HEK293 (cell line): ENCODE measurements at regions not wholly inside any gene's neighbourhood (a gene's known extent, or its start where the extent isn't known, plus 50 kb on each side); places are given as distances from the start of the nearest gene placed in this dataset.

Source experiments
- CTCF ChIP-seq: fragments of 450-650 bp; formaldehyde crosslinking; IDR thresholded peaks from 2 replicates; pipeline ENCODE4 v1.5.1; 2016; ENCODE audit warnings: missing biosample characterization, missing genetic modification characterization
- ELK4 ChIP-seq: IDR thresholded peaks from 2 replicates; pipeline ENCODE4 v1.6.1; 2011; ENCODE audit warnings: mild to moderate bottlenecking, low read depth, low read length, borderline replicate concordance
- ZNF175 ChIP-seq: fragments of 450-650 bp; formaldehyde crosslinking; IDR thresholded peaks from 2 replicates; pipeline ENCODE4 v1.5.1; 2016; ENCODE audit warnings: missing biosample characterization, missing genetic modification characterization
- ZNF239 ChIP-seq: fragments of 450-650 bp; formaldehyde crosslinking; IDR thresholded peaks from 2 replicates; pipeline ENCODE4 v1.5.1; 2016; ENCODE audit warnings: missing biosample characterization, missing genetic modification characterization
- ZNF324 ChIP-seq: fragments of 450-650 bp; formaldehyde crosslinking; IDR thresholded peaks from 2 replicates; pipeline ENCODE4 v1.5.1; 2016; ENCODE audit warnings: missing biosample characterization, missing genetic modification characterization
- ZNF473 ChIP-seq: fragments of 450-650 bp; formaldehyde crosslinking; IDR thresholded peaks from 2 replicates; pipeline ENCODE4 v1.5.1; 2017; ENCODE audit warnings: missing biosample characterization, missing genetic modification characterization
- ZNF518A ChIP-seq: fragments of 450-650 bp; formaldehyde crosslinking; conservative IDR thresholded peaks from 2 replicates; pipeline ENCODE4 v1.5.1; 2016; ENCODE audit warnings: low read depth, missing biosample characterization, missing genetic modification characterization
- ZNF596 ChIP-seq: fragments of 450-650 bp; IDR thresholded peaks from 2 replicates; pipeline ENCODE4 v1.5.0; 2018; ENCODE audit warnings: missing biosample characterization, mild to moderate bottlenecking, missing genetic modification characterization, moderate library complexity
- ZSCAN23 ChIP-seq: fragments of 450-650 bp; formaldehyde crosslinking; IDR thresholded peaks from 2 replicates; pipeline ENCODE4 v1.5.1; 2016; ENCODE audit warnings: missing biosample characterization, missing genetic modification characterization

GRCh38 chr6:43942011-43942442 is 172.0 kb downstream of the VEGFA start:
- TF ChIP-seq ZNF324 (tag by site-specific recombination) (no peak), ZNF473 (no peak), ZNF239 (tag by site-specific recombination) (no peak), CTCF (tag by site-specific recombination) (no peak), ZNF518A (no peak), ZNF175 (tag by site-specific recombination) (no peak), ZNF596 (tag by site-specific recombination) (no peak), ZSCAN23 (no peak), ELK4 (no peak)
